Keratinocyte (primary cell): ENCODE measurements at regions not wholly inside any gene's neighbourhood (a gene's known extent, or its start where the extent isn't known, plus 50 kb on each side); places are given as distances from the start of the nearest gene placed in this dataset.

Experiments
- DNase-seq: peaks from one replicate; pipeline ENCODE4 v3.0.0-alpha.2; 2011; ENCODE audit warnings: low read depth, missing footprints, low spot score
- FAIRE-seq: peaks from 2 replicates; lab custom pipeline; 2011; peaks lifted over from hg19 to GRCh38; lab: Jason Lieb, UNC
- H2AFZ ChIP-seq: 2 replicates; pipeline ENCODE4 v1.6.0; 2012; ENCODE audit warnings: low read length, control low read depth, inconsistent platforms; ENCODE audit not compliant: control insufficient read depth
- H3K27ac ChIP-seq: 2 replicates; pipeline ENCODE4 v1.5.1; 2011; ENCODE audit warnings: low read length; ENCODE audit not compliant: control insufficient read depth, insufficient read depth
- H3K27me3 ChIP-seq: 3 replicates; pipeline ENCODE4 v1.6.0; 2011; ENCODE audit warnings: low read length; ENCODE audit not compliant: control insufficient read depth, insufficient read depth; ENCODE audit errors: extremely low read depth
- H3K36me3 ChIP-seq, 2 experiments: 2 replicates in 1 of 2; 3 replicates in 1 of 2; pipeline ENCODE4 v1.5.1; 2011; ENCODE audit warnings: low read length in 2 of 2, mild to moderate bottlenecking in 1 of 2; ENCODE audit not compliant: control insufficient read depth in 2 of 2, insufficient read depth in 2 of 2; ENCODE audit errors: extremely low read depth in 1 of 2
- H3K4me1 ChIP-seq: 3 replicates; pipeline ENCODE4 v1.5.1; 2011; ENCODE audit warnings: low read length; ENCODE audit not compliant: control insufficient read depth, insufficient read depth; ENCODE audit errors: extremely low read depth
- H3K4me2 ChIP-seq: 3 replicates; pipeline ENCODE4 v1.6.0; 2011; ENCODE audit warnings: low read depth, low read length; ENCODE audit not compliant: control insufficient read depth, insufficient read depth; ENCODE audit errors: extremely low read depth
- H3K4me3 ChIP-seq, 3 experiments: fragments of 200-600 bp in 1 of 3; sonication (generic) in 1 of 3; 2 replicates in 2 of 3; 3 replicates in 1 of 3; pipeline ENCODE4 v1.5.1; 2011 to 2016; ENCODE audit warnings: low read length in 3 of 3, mild to moderate bottlenecking in 3 of 3, control low read depth in 2 of 3, inconsistent platforms in 1 of 3, low read depth in 1 of 3, mixed read lengths in 1 of 3, mixed run types in 1 of 3, moderate library complexity in 1 of 3; ENCODE audit not compliant: control insufficient read depth in 2 of 3, insufficient read depth in 2 of 3; ENCODE audit errors: extremely low read depth in 1 of 3
- H3K79me2 ChIP-seq: 2 replicates; pipeline ENCODE4 v1.6.0; 2012; ENCODE audit warnings: low read length; ENCODE audit not compliant: control insufficient read depth, insufficient read depth
- H3K9ac ChIP-seq: 3 replicates; pipeline ENCODE4 v1.6.0; 2011; ENCODE audit warnings: low read length; ENCODE audit not compliant: control insufficient read depth, insufficient read depth; ENCODE audit errors: extremely low read depth
- H3K9me1 ChIP-seq: 3 replicates; pipeline ENCODE4 v1.6.0; 2011; ENCODE audit warnings: low read length; ENCODE audit not compliant: control insufficient read depth, insufficient read depth; ENCODE audit errors: extremely low read depth
- H3K9me3 ChIP-seq: 2 replicates; pipeline ENCODE4 v1.5.1; 2012; ENCODE audit warnings: low read depth, low read length; ENCODE audit not compliant: control insufficient read depth
- H4K20me1 ChIP-seq: 3 replicates; pipeline ENCODE4 v1.6.0; 2011; ENCODE audit warnings: low read length; ENCODE audit not compliant: control insufficient read depth, insufficient read depth; ENCODE audit errors: extremely low read depth
- EZH2 ChIP-seq: IDR thresholded peaks from one replicate; pipeline ENCODE4 v1.6.1; 2012; ENCODE audit warnings: inconsistent platforms, mild to moderate bottlenecking, low read length, moderate library complexity
- dilution Hi-C: fragments of 300-500 bp; cut with MboI; formaldehyde crosslinking; loops from one replicate; pipeline ENCODE4 v1.7.0; 2020; ENCODE audit warnings: low sequenced_read_pairs; ENCODE audit not compliant: extremely low pct_ligation_motif_present
- TF ChIP-seq, protein P1 (sequence below), 3 experiments: IDR thresholded peaks in 1 of 3; conservative IDR thresholded peaks in 1 of 3; optimal IDR thresholded peaks in 1 of 3; 2 replicates in 2 of 3; 3 replicates in 1 of 3; pipeline versions ENCODE3 to v1.5.1; 2011; ENCODE audit warnings: low read length in 3 of 3, mild to moderate bottlenecking in 3 of 3, moderate library complexity in 2 of 3, control low read depth in 1 of 3, inconsistent platforms in 1 of 3; ENCODE audit not compliant: insufficient read depth in 2 of 3; ENCODE audit errors: extremely low read depth in 1 of 3

DNA sequence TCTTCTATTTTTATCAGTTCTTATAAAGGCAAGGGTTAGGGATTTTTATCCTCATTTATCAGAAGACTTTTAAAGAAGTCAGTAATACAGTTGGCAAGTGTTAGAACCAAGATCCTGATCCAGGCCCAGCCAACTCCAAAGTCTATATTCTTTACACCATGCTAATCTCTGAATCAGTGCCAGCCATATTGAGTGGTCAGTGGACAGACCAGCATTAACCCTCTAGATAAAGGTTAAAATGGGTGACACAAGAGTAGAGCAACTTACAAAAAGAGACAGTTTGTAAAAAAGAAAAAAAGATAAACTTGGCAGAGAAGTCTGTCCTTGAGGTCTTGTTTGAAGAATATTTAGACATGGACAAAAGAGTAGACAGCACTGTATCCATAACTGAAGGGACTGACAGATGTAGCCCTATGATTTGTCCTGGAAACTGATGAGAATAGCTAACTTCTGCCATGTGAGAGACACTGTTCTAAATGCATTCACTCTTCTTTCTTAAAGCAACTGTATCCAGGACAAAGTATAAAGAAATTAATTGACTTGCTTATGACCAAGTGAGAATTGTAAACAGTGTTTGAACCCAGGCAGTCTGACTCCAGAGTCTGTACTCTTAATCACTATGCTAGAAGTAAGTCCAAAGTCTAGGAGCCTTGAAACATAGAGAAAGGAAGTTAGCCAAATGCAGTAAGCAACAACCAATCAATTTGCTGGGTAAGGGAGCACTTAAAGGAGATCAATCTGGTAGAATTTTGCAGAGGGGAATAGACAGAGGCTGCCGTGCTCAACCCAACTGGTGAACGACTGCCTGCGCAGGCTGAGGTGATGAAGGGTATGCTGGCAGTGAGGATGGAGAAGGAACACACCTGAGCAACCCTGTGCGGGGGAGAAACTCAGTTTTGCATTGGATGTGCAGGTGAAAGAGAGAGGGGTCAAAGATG is 103.7 kb downstream of the TTC6 start:
- Histone ChIP-seq H3K4me2 (no peak overlapping the region), H4K20me1 (no peaks in the 10 kb centered on the region), H3K79me2 (no peaks in the 10 kb centered on the region), H3K4me1 (peaks cover 6% of the 10 kb centered on the region), H3K9me3 (no peaks in the 10 kb centered on the region), H3K4me3 (no peak overlapping the region), H3K9ac (no peak overlapping the region), H2AFZ (no peak overlapping the region), H3K36me3 (no peaks in the 10 kb centered on the region), H3K27ac (no peak overlapping the region), H3K9me1 (no peaks in the 10 kb centered on the region), H3K27me3 (no peaks in the 10 kb centered on the region)
- DNase-seq (no peak), FAIRE-seq (no peak)
- dilution Hi-C loops = no loop called here
- no peak for TF ChIP-seq EZH2
- TF ChIP-seq, protein P1, sequence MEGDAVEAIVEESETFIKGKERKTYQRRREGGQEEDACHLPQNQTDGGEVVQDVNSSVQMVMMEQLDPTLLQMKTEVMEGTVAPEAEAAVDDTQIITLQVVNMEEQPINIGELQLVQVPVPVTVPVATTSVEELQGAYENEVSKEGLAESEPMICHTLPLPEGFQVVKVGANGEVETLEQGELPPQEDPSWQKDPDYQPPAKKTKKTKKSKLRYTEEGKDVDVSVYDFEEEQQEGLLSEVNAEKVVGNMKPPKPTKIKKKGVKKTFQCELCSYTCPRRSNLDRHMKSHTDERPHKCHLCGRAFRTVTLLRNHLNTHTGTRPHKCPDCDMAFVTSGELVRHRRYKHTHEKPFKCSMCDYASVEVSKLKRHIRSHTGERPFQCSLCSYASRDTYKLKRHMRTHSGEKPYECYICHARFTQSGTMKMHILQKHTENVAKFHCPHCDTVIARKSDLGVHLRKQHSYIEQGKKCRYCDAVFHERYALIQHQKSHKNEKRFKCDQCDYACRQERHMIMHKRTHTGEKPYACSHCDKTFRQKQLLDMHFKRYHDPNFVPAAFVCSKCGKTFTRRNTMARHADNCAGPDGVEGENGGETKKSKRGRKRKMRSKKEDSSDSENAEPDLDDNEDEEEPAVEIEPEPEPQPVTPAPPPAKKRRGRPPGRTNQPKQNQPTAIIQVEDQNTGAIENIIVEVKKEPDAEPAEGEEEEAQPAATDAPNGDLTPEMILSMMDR (optimal IDR thresholded peaks at IDR 0.05 in 1 of 3, IDR thresholded peaks at IDR 0.05 in 1 of 3, conservative IDR thresholded peaks at IDR 0.05 in 1 of 3; ENCODE audit: extremely low read depth in 1 of 3, insufficient read depth in 2 of 3, low read length in 3 of 3) = no peak

DNA sequence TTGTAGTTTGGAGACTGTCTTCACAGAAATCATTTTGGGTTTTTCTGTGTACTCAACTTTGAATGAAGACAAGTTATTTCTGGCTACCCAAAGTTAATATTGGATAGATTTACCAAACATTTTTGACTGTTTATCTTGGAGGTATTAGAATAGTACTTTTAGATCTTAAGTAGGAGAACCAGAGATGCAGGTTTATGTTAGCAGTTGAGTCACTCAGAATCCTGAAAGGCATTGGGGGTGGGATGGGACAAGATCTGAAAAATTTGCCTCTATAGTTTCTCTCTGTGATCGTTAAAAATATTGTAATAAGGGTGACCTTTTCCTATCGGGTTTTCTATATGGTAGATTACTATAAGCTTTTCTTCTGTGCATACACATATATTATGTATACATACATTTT is 112.3 kb downstream of the TTC6 start:
- Histone ChIP-seq H3K9ac (no peak overlapping the region), H2AFZ (no peak overlapping the region), H3K4me3 (no peak overlapping the region), H3K27me3 (peaks cover 12% of the 10 kb centered on the region), H3K4me1 (no peaks in the 10 kb centered on the region), H3K36me3 (no peaks in the 10 kb centered on the region), H3K79me2 (no peaks in the 10 kb centered on the region), H3K9me1 (no peaks in the 10 kb centered on the region), H4K20me1 (no peaks in the 10 kb centered on the region), H3K4me2 (no peak overlapping the region), H3K27ac (no peak overlapping the region), H3K9me3 (no peaks in the 10 kb centered on the region)
- no peak for DNase-seq
- dilution Hi-C loops = no loop called here
- TF ChIP-seq, protein P1 (optimal IDR thresholded peaks at IDR 0.05 in 1 of 3, IDR thresholded peaks at IDR 0.05 in 1 of 3, conservative IDR thresholded peaks at IDR 0.05 in 1 of 3; ENCODE audit: extremely low read depth in 1 of 3, insufficient read depth in 2 of 3, low read length in 3 of 3) = no peak
- no peak for TF ChIP-seq EZH2
- FAIRE-seq = no peak
